GM23338 (cell line): ENCODE measurements at regions not wholly inside any gene's neighbourhood (a gene's known extent, or its start where the extent isn't known, plus 50 kb on each side); places are given as distances from the start of the nearest gene placed in this dataset.

ENCODE experiments used
- ATAC-seq: fragments of 200-7000 bp; cut with Tn5 transposase; 3 replicates; pipeline ENCODE4 v1.9.1; 2020
- DNase-seq: peaks from one replicate; pipeline ENCODE4 v3.0.0-alpha.2; 2015; ENCODE audit warnings: low spot score
- H2AFZ ChIP-seq: fragments of 200-600 bp; sonication (generic); 2 replicates; pipeline ENCODE4 v1.8.0; 2016; ENCODE audit warnings: antibody characterized with exemption, mild to moderate bottlenecking, moderate library complexity
- H3F3A ChIP-seq: fragments of 200-600 bp; sonication (generic); replicated peaks from 2 replicates; pipeline ENCODE4 v1.8.0; 2017; ENCODE audit warnings: antibody characterized with exemption, mixed run types, low read depth
- H3K27ac ChIP-seq: fragments of 200-600 bp; sonication (generic); 2 replicates; pipeline ENCODE4 v1.6.1; 2016; ENCODE audit warnings: low read depth
- H3K27me3 ChIP-seq: fragments of 200-600 bp; sonication (generic); 2 replicates; pipeline ENCODE4 v1.8.0; 2016; ENCODE audit warnings: mild to moderate bottlenecking, mixed run types, moderate library complexity; ENCODE audit not compliant: insufficient read depth
- H3K36me3 ChIP-seq: fragments of 200-600 bp; sonication (generic); 2 replicates; pipeline ENCODE4 v1.8.0; 2016; ENCODE audit warnings: mild to moderate bottlenecking; ENCODE audit not compliant: insufficient read depth
- H3K4me1 ChIP-seq: fragments of 200-600 bp; sonication (generic); 2 replicates; pipeline ENCODE4 v1.8.0; 2016; ENCODE audit warnings: mild to moderate bottlenecking, moderate library complexity; ENCODE audit not compliant: insufficient read depth
- H3K4me2 ChIP-seq: fragments of 200-600 bp; sonication (generic); 2 replicates; pipeline ENCODE4 v1.7.1; 2017; ENCODE audit warnings: mixed run types
- H3K4me3 ChIP-seq: fragments of 200-600 bp; sonication (generic); 2 replicates; pipeline ENCODE4 v1.6.1; 2016; ENCODE audit warnings: mixed run types
- H3K79me2 ChIP-seq: fragments of 200-600 bp; sonication (generic); replicated peaks from 2 replicates; pipeline ENCODE4 v1.8.0; 2017; ENCODE audit warnings: mild to moderate bottlenecking; ENCODE audit not compliant: insufficient read depth
- H3K9me2 ChIP-seq: fragments of 200-600 bp; sonication (generic); 2 replicates; pipeline ENCODE4 v1.8.0; 2017; ENCODE audit not compliant: insufficient read depth
- H4K20me1 ChIP-seq: fragments of 200-600 bp; sonication (generic); replicated peaks from 2 replicates; pipeline ENCODE4 v1.8.0; 2017; ENCODE audit warnings: mild to moderate bottlenecking; ENCODE audit not compliant: insufficient read depth
- H3K27ac Mint-ChIP-seq: 2 replicates; pipeline ENCODE4 v1.8.0; 2020; ENCODE audit warnings: inconsistent platforms, mild to moderate bottlenecking, moderate library complexity, mixed read lengths
- H3K27me3 Mint-ChIP-seq: 3 replicates; pipeline ENCODE4 v1.8.0; 2022; ENCODE audit warnings: low read depth, mild to moderate bottlenecking, moderate library complexity, mixed read lengths, inconsistent platforms; ENCODE audit not compliant: insufficient read depth, poor library complexity
- H3K36me3 Mint-ChIP-seq: 3 replicates; pipeline ENCODE4 v1.8.0; 2021; ENCODE audit warnings: low read depth, mild to moderate bottlenecking, inconsistent platforms, moderate library complexity, mixed read lengths
- H3K4me1 Mint-ChIP-seq: 3 replicates; pipeline ENCODE4 v1.8.0; 2020; ENCODE audit warnings: mild to moderate bottlenecking, inconsistent platforms, mixed read lengths
- H3K4me3 Mint-ChIP-seq: 3 replicates; pipeline ENCODE4 v1.8.0; 2021; ENCODE audit warnings: moderate library complexity, mild to moderate bottlenecking, inconsistent platforms, mixed read lengths
- H3K9me3 Mint-ChIP-seq: 3 replicates; pipeline ENCODE4 v1.8.0; 2020; ENCODE audit warnings: moderate library complexity, mild to moderate bottlenecking, inconsistent platforms, mixed read lengths
- CREB1 ChIP-seq: fragments of 250-450 bp; sonication (Bioruptor Pico); IDR thresholded peaks from 2 replicates; pipeline ENCODE4 v1.5.0; 2020; ENCODE audit warnings: low read depth, mild to moderate bottlenecking, moderate library complexity
- EZH2 ChIP-seq: fragments of 200-600 bp; sonication (generic); IDR thresholded peaks from one replicate; pipeline ENCODE4 v1.8.0; 2017; ENCODE audit warnings: antibody characterized with exemption, mild to moderate bottlenecking, low read depth; ENCODE audit not compliant: unreplicated experiment
- EZH2phosphoT487 ChIP-seq: fragments of 200-600 bp; sonication (generic); IDR thresholded peaks from one replicate; pipeline ENCODE4 v1.8.1; 2018; ENCODE audit warnings: antibody characterized with exemption; ENCODE audit not compliant: unreplicated experiment
- JUNB ChIP-seq: IDR thresholded peaks from one replicate; pipeline ENCODE4 v1.6.1; 2016; ENCODE audit warnings: antibody characterized with exemption; ENCODE audit not compliant: unreplicated experiment
- NANOG ChIP-seq: IDR thresholded peaks from 2 replicates; pipeline ENCODE4 v1.6.1; 2016; ENCODE audit warnings: antibody characterized with exemption, borderline replicate concordance
- POLR2AphosphoS5 ChIP-seq: IDR thresholded peaks from 2 replicates; pipeline ENCODE4 v1.6.1; 2016; ENCODE audit warnings: antibody characterized with exemption, low read depth
- STAT1 ChIP-seq: IDR thresholded peaks from one replicate; pipeline ENCODE4 v1.6.1; 2016; ENCODE audit warnings: antibody characterized with exemption; ENCODE audit not compliant: unreplicated experiment
- ZNF114 ChIP-seq: fragments of 250-450 bp; sonication (Bioruptor Pico); IDR thresholded peaks from 2 replicates; pipeline ENCODE4 v1.5.0; 2020; ENCODE audit warnings: mild to moderate bottlenecking, moderate library complexity
- ZNF331 ChIP-seq: fragments of 250-450 bp; sonication (Bioruptor Pico); IDR thresholded peaks from 2 replicates; pipeline ENCODE4 v1.5.0; 2020; ENCODE audit warnings: low read depth, mild to moderate bottlenecking, moderate library complexity
- TF ChIP-seq, protein P1 (sequence below): IDR thresholded peaks from 2 replicates; pipeline ENCODE4 v1.6.1; 2016; ENCODE audit warnings: antibody characterized with exemption
- TF ChIP-seq, protein P2 (sequence below): fragments of 250-450 bp; sonication (Bioruptor Pico); IDR thresholded peaks from 2 replicates; pipeline ENCODE4 v1.5.0; 2020; ENCODE audit warnings: mild to moderate bottlenecking, moderate library complexity
- TF ChIP-seq, protein P3 (sequence below), 2 experiments: fragments of 200-600 bp in 1 of 2; sonication (generic) in 1 of 2; conservative IDR thresholded peaks; 2 replicates each; pipeline versions ENCODE4 v1.5.1 to v1.6.1; 2016 to 2017; ENCODE audit warnings: antibody characterized with exemption in 2 of 2, low read depth in 2 of 2, mild to moderate bottlenecking in 2 of 2, moderate library complexity in 1 of 2
- TF ChIP-seq, protein P4 (sequence below): IDR thresholded peaks from one replicate; pipeline ENCODE4 v1.6.1; 2018; ENCODE audit warnings: antibody characterized with exemption; ENCODE audit not compliant: unreplicated experiment

DNA sequence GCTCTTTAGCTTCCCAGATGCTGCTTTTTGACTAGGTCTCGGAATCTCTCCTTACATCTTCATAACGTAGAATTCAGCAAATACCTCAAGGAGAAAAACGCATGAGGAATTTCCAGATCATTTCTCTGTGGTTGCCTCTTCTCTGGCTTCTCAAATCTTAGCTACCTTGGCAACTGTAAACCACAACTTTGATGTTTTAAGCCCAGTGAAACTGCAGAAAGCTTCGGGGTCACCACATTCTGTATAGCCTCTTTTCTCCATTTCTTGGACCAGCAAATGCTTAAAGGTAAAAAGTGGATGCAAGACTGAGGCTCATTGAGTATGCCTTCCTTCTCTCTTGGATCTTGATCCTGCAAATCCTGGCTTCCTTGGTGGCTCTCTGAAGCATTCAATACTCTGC, 125.5 kb upstream of the FBXL4 start:
- Mint-ChIP-seq H3K4me1 (no peaks in the 10 kb centered on the region), H3K9me3 (no peaks in the 10 kb centered on the region), H3K27me3 (no peaks in the 10 kb centered on the region), H3K4me3 (no peak overlapping the region), H3K27ac (no peak overlapping the region), H3K36me3 (no peaks in the 10 kb centered on the region)
- ATAC-seq (no peak), DNase-seq (no peak)
- H3K36me3 ChIP-seq = no peaks in the 10 kb centered on the region
- no peak overlapping the region for H3K4me2 ChIP-seq
- no peak overlapping the region for H3K4me3 ChIP-seq
- H3K79me2 ChIP-seq = no peaks in the 10 kb centered on the region
- TF ChIP-seq NANOG (no peak), CREB1 (CRISPR knock-in tag) (no peak), ZNF331 (CRISPR knock-in tag) (no peak), STAT1 (no peak), EZH2 (no peak), JUNB (no peak), EZH2phosphoT487 (no peak), POLR2AphosphoS5 (no peak), ZNF114 (CRISPR knock-in tag) (no peak)
- TF ChIP-seq, protein P1, sequence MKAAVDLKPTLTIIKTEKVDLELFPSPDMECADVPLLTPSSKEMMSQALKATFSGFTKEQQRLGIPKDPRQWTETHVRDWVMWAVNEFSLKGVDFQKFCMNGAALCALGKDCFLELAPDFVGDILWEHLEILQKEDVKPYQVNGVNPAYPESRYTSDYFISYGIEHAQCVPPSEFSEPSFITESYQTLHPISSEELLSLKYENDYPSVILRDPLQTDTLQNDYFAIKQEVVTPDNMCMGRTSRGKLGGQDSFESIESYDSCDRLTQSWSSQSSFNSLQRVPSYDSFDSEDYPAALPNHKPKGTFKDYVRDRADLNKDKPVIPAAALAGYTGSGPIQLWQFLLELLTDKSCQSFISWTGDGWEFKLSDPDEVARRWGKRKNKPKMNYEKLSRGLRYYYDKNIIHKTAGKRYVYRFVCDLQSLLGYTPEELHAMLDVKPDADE = no peak
- TF ChIP-seq, protein P2, sequence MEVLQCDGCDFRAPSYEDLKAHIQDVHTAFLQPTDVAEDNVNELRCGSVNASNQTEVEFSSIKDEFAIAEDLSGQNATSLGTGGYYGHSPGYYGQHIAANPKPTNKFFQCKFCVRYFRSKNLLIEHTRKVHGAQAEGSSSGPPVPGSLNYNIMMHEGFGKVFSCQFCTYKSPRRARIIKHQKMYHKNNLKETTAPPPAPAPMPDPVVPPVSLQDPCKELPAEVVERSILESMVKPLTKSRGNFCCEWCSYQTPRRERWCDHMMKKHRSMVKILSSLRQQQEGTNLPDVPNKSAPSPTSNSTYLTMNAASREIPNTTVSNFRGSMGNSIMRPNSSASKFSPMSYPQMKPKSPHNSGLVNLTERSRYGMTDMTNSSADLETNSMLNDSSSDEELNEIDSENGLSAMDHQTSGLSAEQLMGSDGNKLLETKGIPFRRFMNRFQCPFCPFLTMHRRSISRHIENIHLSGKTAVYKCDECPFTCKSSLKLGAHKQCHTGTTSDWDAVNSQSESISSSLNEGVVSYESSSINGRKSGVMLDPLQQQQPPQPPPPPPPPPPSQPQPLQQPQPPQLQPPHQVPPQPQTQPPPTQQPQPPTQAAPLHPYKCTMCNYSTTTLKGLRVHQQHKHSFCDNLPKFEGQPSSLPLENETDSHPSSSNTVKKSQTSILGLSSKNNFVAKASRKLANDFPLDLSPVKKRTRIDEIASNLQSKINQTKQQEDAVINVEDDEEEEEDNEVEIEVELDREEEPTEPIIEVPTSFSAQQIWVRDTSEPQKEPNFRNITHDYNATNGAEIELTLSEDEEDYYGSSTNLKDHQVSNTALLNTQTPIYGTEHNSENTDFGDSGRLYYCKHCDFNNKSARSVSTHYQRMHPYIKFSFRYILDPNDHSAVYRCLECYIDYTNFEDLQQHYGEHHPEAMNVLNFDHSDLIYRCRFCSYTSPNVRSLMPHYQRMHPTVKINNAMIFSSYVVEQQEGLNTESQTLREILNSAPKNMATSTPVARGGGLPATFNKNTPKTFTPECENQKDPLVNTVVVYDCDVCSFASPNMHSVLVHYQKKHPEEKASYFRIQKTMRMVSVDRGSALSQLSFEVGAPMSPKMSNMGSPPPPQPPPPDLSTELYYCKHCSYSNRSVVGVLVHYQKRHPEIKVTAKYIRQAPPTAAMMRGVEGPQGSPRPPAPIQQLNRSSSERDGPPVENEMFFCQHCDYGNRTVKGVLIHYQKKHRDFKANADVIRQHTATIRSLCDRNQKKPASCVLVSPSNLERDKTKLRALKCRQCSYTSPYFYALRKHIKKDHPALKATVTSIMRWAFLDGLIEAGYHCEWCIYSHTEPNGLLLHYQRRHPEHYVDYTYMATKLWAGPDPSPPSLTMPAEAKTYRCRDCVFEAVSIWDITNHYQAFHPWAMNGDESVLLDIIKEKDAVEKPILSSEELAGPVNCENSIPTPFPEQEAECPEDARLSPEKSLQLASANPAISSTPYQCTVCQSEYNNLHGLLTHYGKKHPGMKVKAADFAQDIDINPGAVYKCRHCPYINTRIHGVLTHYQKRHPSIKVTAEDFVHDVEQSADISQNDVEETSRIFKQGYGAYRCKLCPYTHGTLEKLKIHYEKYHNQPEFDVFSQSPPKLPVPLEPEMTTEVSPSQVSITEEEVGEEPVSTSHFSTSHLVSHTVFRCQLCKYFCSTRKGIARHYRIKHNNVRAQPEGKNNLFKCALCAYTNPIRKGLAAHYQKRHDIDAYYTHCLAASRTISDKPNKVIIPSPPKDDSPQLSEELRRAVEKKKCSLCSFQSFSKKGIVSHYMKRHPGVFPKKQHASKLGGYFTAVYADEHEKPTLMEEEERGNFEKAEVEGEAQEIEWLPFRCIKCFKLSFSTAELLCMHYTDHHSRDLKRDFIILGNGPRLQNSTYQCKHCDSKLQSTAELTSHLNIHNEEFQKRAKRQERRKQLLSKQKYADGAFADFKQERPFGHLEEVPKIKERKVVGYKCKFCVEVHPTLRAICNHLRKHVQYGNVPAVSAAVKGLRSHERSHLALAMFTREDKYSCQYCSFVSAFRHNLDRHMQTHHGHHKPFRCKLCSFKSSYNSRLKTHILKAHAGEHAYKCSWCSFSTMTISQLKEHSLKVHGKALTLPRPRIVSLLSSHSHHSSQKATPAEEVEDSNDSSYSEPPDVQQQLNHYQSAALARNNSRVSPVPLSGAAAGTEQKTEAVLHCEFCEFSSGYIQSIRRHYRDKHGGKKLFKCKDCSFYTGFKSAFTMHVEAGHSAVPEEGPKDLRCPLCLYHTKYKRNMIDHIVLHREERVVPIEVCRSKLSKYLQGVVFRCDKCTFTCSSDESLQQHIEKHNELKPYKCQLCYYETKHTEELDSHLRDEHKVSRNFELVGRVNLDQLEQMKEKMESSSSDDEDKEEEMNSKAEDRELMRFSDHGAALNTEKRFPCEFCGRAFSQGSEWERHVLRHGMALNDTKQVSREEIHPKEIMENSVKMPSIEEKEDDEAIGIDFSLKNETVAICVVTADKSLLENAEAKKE = no peak
- TF ChIP-seq, protein P3, sequence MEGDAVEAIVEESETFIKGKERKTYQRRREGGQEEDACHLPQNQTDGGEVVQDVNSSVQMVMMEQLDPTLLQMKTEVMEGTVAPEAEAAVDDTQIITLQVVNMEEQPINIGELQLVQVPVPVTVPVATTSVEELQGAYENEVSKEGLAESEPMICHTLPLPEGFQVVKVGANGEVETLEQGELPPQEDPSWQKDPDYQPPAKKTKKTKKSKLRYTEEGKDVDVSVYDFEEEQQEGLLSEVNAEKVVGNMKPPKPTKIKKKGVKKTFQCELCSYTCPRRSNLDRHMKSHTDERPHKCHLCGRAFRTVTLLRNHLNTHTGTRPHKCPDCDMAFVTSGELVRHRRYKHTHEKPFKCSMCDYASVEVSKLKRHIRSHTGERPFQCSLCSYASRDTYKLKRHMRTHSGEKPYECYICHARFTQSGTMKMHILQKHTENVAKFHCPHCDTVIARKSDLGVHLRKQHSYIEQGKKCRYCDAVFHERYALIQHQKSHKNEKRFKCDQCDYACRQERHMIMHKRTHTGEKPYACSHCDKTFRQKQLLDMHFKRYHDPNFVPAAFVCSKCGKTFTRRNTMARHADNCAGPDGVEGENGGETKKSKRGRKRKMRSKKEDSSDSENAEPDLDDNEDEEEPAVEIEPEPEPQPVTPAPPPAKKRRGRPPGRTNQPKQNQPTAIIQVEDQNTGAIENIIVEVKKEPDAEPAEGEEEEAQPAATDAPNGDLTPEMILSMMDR (conservative IDR thresholded peaks at IDR 0.05; ENCODE audit: low read depth in 2 of 2) = no peak
- TF ChIP-seq, protein P4, sequence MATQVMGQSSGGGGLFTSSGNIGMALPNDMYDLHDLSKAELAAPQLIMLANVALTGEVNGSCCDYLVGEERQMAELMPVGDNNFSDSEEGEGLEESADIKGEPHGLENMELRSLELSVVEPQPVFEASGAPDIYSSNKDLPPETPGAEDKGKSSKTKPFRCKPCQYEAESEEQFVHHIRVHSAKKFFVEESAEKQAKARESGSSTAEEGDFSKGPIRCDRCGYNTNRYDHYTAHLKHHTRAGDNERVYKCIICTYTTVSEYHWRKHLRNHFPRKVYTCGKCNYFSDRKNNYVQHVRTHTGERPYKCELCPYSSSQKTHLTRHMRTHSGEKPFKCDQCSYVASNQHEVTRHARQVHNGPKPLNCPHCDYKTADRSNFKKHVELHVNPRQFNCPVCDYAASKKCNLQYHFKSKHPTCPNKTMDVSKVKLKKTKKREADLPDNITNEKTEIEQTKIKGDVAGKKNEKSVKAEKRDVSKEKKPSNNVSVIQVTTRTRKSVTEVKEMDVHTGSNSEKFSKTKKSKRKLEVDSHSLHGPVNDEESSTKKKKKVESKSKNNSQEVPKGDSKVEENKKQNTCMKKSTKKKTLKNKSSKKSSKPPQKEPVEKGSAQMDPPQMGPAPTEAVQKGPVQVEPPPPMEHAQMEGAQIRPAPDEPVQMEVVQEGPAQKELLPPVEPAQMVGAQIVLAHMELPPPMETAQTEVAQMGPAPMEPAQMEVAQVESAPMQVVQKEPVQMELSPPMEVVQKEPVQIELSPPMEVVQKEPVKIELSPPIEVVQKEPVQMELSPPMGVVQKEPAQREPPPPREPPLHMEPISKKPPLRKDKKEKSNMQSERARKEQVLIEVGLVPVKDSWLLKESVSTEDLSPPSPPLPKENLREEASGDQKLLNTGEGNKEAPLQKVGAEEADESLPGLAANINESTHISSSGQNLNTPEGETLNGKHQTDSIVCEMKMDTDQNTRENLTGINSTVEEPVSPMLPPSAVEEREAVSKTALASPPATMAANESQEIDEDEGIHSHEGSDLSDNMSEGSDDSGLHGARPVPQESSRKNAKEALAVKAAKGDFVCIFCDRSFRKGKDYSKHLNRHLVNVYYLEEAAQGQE = no peak
- H3K4me1 ChIP-seq = no peaks in the 10 kb centered on the region
- no peaks in the 10 kb centered on the region for H4K20me1 ChIP-seq
- H2AFZ ChIP-seq = no peak overlapping the region
- H3K9me2 ChIP-seq = no peaks in the 10 kb centered on the region
- no peaks in the 10 kb centered on the region for H3F3A ChIP-seq
- H3K27me3 ChIP-seq = no peaks in the 10 kb centered on the region
- H3K27ac ChIP-seq = no peak overlapping the region
